Superior temporal gyrus (tissue), 1 donor: ENCODE measurements at regions not wholly inside any gene's neighbourhood (a gene's known extent, or its start where the extent isn't known, plus 50 kb on each side); places are given as distances from the start of the nearest gene placed in this dataset.

Experiments
- DNase-seq: peaks from one replicate; pipeline ENCODE4 v3.0.0-alpha.2; 2016; ENCODE audit errors: extremely low spot score

DNA sequence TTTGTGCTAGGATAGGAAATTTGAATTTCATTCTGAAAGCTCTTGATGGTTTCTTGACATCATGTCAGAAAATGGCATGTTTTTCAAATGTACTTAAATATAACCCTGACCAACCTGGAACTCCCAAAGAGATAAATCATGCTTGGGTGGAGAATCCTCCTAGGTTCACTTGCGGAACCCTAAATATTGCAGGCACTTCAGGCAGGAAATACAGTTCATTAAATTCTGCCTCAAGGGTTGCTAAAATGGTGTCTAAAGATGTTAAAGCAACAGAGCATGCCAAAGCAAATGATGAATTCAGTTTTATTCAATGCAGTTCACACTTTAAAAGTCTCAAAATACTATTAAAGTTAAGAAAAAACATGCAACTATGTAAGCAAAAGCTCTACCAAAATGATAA, 415.9 kb downstream of the SLITRK6 start:
- DNase-seq, result no peak

DNA sequence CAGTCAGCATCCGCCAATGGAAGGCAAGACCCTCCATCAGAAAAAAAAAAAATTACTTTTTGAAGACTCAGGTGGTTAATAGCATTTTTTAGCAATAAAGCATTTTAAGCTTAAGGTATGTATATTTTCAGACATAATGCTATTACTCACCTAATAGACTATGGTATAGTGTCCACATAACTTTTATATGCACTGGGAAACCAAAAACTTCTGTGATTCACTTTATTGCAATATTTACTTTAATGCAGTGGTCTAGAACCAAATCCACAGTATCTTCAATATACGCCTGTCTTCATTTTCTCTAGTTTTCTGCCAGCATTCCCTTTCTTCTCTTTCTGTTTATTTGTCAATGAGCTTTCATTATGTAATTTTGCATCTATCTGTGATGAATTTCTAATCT, 418.1 kb downstream of the SLITRK6 start:
- no peak for DNase-seq

- DNase-seq, result no peak
Observed at GRCh38 chr13:85379991-85380390, 419.2 kb downstream of the SLITRK6 start.

DNA sequence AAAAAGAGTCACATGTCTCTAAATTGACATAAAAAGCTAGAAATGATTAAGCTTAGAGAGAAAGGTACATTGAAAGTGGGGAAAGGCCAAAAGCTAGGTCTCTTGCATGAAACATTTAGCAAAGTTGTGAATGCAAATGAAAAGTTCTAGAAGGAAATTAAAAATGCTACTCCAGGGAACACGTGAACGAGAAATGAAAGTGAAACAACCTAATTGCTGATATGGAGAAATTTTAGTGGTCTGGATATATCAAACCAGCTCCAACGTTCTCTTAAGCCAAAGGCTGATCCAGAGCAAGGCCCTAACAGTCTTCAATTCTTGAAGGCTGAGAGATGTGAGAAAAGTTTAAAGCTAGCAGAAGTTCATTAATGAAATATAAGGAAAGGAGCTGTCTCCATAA, 419.8 kb downstream of the SLITRK6 start:
- DNase-seq, result no peak

- DNase-seq, result no peak
Observed at GRCh38 chr13:85377783-85378182, 421.4 kb downstream of the SLITRK6 start.

- no peak for DNase-seq
Observed at GRCh38 chr13:85373322-85373721, 425.9 kb downstream of the SLITRK6 start.

GRCh38 chr13:85371254-85371653, 428.0 kb downstream of the SLITRK6 start:
- DNase-seq, result no peak

DNA sequence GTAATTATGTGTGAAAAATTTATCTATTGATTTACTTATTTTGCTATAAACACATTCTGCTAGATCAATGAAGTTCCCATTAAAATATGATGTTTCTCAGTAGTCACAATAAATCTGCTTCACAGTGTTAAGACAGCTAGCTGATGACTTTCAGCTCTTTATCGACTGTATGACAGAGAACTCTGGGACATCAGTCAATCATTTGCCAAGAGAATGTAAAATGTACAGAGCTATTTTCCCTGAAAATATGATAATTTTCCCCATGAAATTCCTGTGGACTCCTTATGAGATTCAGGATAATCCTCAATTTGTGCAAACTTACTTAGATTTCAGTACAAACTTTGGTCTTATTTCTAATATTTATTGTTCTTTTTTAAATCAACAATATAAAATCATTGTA, 430.5 kb downstream of the SLITRK6 start:
- DNase-seq, result no peak

- DNase-seq, result no peak
Observed at GRCh38 chr13:85367887-85368286, 431.3 kb downstream of the SLITRK6 start.

DNA sequence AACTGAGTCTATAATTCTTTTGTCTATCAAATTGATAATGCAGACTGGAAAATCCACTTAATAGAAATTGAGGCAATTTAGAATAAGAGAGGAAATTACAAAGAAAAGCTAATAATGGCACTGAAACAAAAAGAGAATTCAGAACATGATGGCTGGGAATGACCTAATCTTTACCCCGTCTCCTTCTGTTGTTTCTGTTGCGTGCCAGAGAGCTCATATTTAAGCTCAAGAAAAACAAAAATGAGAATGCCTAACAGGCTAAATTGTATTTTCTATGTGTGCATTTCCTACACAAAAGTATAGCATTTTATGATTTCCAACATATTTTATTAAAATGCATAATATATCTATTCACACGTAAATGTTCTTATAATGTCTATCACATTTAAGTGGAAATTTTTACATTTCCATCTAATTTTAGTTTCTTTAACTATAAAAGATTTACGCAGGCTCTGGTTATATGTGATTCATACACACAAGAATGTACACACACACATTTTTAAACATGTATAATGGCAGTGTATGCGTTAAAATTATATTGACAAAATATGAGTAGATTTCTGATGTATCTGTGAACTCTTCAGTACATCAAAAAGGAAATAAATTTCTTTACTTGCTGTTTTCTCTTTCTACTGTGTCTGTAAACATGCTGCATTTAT, 432.3 kb downstream of the SLITRK6 start:
- peak; percentile 32 for DNase-seq

GRCh38 chr13:85363504-85363903, 435.7 kb downstream of the SLITRK6 start:
- DNase-seq, result no peak

- DNase-seq, result no peak
Observed at GRCh38 chr13:85362980-85363379, 436.2 kb downstream of the SLITRK6 start.

DNA sequence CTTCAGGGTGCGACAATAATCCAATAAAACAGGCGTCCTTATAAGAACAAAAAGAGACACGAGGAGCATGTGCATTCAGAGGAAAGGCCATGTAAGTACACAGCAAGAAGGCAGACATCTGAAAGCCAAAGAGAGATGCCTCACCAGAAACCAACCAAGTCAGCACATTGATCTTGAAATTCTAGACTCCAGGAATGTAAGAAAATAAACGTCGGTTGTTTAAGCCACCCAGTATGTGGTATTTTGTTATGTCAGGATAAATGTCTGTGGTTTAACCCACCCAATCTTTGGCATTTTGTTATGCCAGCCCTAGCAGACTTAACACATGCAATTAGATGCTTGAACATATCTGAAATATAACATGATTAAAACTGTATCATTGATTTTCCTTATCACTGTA, 452.0 kb downstream of the SLITRK6 start:
- no peak for DNase-seq

- DNase-seq, result no peak
Observed at GRCh38 chr13:85334187-85334586, 465.0 kb downstream of the SLITRK6 start.

DNA sequence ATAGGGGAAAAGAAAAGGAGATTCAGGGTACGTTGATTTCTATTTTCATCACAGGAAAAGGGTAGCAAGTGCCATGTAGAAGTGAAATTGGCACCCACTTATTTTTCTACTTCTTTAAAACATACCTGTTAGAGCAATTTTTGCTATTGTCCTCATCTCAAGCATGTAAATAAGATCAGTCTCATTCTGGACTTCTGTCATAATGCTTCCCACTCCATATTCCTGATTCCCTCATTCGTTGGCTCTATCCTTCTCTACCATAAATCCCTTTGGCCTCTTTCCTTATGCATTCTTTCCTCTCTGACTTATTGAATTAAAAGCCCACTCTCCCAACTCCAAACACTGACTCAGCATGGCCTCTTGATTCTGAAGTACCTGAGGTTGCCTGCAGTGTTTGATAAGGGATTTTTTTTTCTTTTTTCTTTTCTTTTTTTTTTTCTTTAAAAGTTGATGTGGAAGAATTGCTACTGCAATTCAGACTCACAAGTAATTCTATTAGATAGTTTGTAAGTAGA, 465.7 kb downstream of the SLITRK6 start:
- no peak for DNase-seq

DNA sequence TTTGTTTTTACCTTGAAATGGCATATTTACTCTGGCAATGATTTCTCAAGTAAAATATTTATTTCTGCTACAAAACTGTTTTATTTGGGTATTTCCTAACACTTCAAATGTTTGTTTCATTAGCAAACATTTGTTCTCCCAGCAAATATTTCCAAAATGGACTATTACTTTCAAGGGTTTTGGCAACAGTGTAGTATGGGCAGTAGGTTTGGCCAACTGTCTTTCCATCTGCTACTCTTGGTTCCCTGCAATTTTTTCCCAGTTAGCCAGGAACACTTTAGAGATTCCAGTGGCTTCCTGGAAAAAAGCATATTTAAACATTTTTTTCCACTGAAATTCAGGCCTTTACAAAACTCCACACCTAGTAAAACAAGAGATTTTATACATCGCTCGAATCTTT, 466.6 kb downstream of the SLITRK6 start:
- DNase-seq, result no peak

DNA sequence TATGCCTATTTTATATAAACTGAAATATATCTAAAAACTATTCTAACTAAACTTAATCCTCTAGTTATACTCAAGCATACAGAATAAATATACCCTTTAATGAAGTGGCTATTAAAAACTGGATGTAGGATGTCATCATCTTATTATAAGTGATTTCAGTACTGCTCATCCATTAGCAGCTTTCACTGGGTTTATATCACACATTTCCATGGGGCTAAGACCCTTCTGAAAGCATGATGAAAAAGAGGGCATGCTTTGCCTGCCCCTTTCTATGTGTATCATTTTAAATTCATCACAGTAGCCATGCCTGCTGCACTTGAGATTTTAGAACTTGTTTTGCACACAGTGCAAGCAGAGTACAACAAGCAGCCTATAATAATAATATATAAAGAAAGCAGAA, 477.5 kb downstream of the SLITRK6 start:
- no peak for DNase-seq

DNA sequence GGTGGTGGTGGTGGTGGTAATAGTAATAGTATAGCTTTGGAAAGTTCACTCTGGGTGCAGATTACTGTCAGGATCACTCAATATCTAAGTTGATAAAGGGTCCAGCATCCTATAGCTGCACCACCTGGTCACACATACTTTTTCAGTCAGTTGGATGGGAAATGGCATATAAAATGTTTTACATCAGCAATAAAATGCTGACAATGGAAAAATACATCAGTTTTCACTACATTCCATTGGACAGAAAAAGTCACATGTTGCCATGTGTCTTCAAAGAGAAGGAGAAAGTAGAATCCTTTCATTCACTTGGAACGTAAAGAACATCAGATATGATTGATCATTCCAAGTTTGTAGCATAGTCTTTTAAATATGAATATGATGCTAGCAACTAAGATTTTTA, 481.4 kb downstream of the SLITRK6 start:
- DNase-seq, result no peak

GRCh38 chr13:85316506-85317025, 482.7 kb downstream of the SLITRK6 start:
- no peak for DNase-seq

DNA sequence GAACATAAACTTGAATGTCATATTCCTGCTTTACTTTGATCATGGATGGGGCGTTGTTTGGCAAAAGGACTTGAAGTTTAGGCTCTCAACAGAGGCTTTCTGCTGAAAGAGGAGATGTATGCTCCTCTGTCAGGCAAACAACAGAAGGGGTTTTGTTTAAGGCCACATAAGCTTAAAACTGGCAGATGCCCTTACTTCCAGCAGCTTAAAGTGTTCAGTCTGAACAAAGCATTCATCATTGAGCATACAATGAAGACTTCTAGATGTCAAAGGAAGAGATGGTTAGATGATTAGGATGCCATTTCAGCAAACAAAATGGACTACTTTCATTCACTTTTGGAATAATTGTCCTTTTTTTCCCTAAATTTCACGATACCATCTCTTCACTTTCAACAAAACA, 484.5 kb downstream of the SLITRK6 start:
- peak; percentile 81 for DNase-seq

- no peak for DNase-seq
Observed at GRCh38 chr13:85313761-85314503, 485.3 kb downstream of the SLITRK6 start.

DNA sequence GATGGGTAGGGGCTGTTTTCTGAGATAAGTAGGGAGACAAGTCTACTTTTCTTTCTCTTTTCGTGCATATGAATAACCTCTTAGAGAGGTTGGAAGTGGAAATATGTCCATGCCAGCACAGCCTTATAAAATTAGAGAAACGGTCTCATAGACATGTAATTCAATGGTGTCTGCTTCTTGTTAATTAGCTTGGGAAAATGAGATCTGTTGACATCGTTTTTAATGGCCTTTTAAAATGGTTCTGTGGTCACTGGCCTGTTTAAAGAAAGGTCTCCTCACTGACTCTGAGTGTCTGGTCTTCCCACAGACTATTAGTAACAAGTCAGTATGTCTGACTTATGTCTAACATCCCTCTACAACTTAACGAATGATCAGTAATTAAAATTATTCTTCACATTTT, 487.1 kb downstream of the SLITRK6 start:
- DNase-seq, result no peak

DNA sequence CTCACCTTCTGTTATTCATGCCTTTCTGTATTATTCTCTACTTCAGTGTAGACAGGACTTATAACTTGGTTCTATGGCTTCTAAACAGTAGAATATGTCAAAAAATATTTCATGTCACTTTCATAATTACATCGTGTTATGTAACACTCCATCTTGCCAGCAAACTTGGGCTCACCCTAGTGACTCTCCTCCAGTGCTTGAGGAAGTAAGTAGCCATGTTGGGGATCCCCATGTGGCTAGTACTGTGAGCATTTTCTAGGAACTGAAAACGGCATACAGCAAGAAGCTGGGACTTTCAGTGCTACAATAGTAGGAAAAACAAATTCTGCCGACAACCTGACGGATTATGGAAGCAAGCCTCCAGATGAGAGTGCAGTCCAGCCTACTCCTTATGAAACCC, 495.6 kb downstream of the SLITRK6 start:
- DNase-seq, result no peak
